ENCODE measurements at regions not wholly inside any gene's neighbourhood (a gene's known extent, or its start where the extent isn't known, plus 50 kb on each side); places are given as distances from the start of the nearest gene placed in this dataset.
A peak's percentile ranks its signal among the peaks of the same experiment; 100 is the strongest.

- DNase-seq, result no peak
- Mint-ChIP-seq H3K4me3 (no peak overlapping the region), H3K4me1 (no peaks in the 10 kb centered on the region)
Observed at GRCh38 chr6:16918586-16918985, 157.3 kb upstream of the ATXN1 start.

DNA sequence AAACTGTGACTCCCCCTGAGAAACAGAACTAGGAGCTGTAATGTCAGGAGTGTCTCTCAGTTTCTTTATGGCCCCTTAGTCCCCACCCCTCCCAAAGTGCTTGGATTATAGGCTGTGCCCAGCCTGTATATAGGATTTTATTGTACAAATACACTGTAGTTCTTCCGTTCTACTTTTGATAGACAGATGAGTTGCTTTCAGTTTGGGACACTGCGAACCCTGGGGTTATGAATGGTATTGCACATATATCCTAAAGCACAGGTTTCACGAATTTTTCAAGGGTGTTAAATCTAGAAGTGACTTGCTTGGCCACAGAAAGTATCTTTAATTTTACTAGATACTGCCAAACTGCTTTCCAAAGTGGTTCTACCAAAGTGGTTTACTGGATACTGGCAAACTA is 152.9 kb upstream of the ATXN1 start:
- Mint-ChIP-seq H3K4me1 (peaks cover 7 to 22% of the 10 kb centered on the region in 2 donors), H3K27ac (no peak overlapping the region), H3K27me3 (ENCODE audit: low read depth in 3 of 3) (peaks cover 3 to 9% (median 8%) of the 10 kb centered on the region in 3 donors), H3K4me3 (no peak overlapping the region), H3K9me3 (peaks cover 2 to 22% (median 13%) of the 10 kb centered on the region in 6 donors), H3K36me3 (peaks cover 0 to 11% (median 3%) of the 10 kb centered on the region in 3 donors)
- DNase-seq, result no peak

More at GRCh38 chr6:16918586-16918985, 157.3 kb upstream of the ATXN1 start:
- Mint-ChIP-seq H3K9me3 (peaks cover 0 to 11% (median 4%) of the 10 kb centered on the region in 6 donors), H3K36me3 (peaks cover 0 to 1% (median under 1%) of the 10 kb centered on the region in 3 donors), H3K27me3 (ENCODE audit: low read depth in 3 of 3) (peaks cover 0 to 9% (median 9%) of the 10 kb centered on the region in 3 donors), H3K27ac (no peak overlapping the region)

DNA sequence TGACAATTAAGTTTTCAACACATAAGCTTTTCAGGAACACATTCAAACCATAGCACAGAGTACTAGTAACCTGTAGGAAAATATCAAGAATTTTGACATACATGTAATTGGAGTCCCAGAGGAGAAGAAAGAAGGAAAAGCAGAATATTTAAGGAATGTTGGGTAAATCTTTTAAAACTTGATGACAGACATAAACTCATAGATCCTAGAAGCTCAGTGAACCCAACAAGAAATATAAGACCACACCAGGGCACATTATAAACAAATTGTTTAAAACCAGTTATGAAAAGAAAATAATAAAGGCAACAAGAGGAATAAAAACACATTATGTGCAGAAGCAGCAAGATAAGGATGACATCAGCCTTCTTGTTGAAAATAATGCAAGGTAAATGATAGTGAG is 151.5 kb upstream of the ATXN1 start:
- peaks cover 7 to 22% of the 10 kb centered on the region in 2 donors for H3K4me1 Mint-ChIP-seq
- H3K9me3 Mint-ChIP-seq, result peaks cover 2 to 22% (median 13%) of the 10 kb centered on the region in 6 donors
- peaks cover 4 to 9% (median 8%) of the 10 kb centered on the region in 3 donors for H3K27me3 Mint-ChIP-seq (ENCODE audit: low read depth in 3 of 3)
- H3K36me3 Mint-ChIP-seq, result peaks cover 0 to 11% (median 3%) of the 10 kb centered on the region in 3 donors
- DNase-seq, result no peak
- H3K27ac Mint-ChIP-seq, result no peak overlapping the region
- H3K4me3 Mint-ChIP-seq, result no peak overlapping the region

GRCh38 chr6:16911088-16911487 is 149.8 kb upstream of the ATXN1 start:
- Mint-ChIP-seq H3K36me3 (peaks cover 0 to 11% (median 3%) of the 10 kb centered on the region in 3 donors), H3K9me3 (peaks cover 2 to 22% (median 13%) of the 10 kb centered on the region in 6 donors), H3K27ac (no peak overlapping the region), H3K4me1 (peaks cover 7 to 22% of the 10 kb centered on the region in 2 donors), H3K27me3 (ENCODE audit: low read depth in 3 of 3) (peaks cover 4 to 8% (median 8%) of the 10 kb centered on the region in 3 donors), H3K4me3 (no peak overlapping the region)
- no peak for DNase-seq

DNA sequence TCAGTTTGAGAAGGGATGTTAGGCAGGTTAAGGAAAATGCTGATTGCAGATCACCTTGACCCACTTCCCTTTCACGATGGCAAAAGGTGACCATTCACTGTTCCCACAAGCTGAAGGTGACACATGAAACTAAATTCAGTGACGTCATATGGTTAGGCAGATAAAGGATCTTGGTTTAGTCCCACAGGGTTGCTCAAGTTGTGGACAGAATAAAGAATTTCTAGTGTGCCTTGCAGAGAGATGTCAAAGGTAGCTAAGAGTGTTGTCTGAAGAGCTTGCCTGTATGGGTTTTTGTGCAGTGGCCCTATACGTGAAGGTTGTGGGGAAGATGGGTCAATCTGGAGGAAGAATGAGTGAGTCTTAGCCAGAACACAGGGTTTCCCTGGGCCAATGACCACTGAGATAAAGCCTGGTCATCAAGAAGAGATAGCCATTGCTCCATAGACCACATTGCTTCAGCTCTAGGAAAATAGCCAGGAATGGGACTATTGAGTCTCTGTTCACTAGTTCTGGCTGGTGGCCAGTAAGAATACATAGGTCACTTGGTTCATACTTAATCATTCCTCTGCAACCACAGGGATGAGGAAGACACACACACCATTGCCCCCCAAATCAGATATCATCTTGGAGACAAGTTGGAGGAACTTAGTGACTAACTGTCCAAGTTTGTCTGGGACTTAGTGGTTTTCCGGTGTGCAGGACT is 148.5 kb upstream of the ATXN1 start:
- peaks cover 7 to 22% of the 10 kb centered on the region in 2 donors for H3K4me1 Mint-ChIP-seq

GRCh38 chr6:16907991-16908390 is 146.7 kb upstream of the ATXN1 start:
- peaks cover 8 to 18% (median 10%) of the 10 kb centered on the region in 3 donors for H3K27me3 Mint-ChIP-seq (ENCODE audit: low read depth in 3 of 3)
- peak overlapping the region in 1 of 6 donors; percentile 34 for H3K27ac Mint-ChIP-seq
- H3K9me3 Mint-ChIP-seq, result peaks cover 0 to 7% (median 5%) of the 10 kb centered on the region in 6 donors
- H3K36me3 Mint-ChIP-seq, result peaks cover 0 to 4% (median 0%) of the 10 kb centered on the region in 3 donors
- DNase-seq, result no peak
- peaks cover 7 to 22% of the 10 kb centered on the region in 2 donors for H3K4me1 Mint-ChIP-seq
- no peak overlapping the region for H3K4me3 Mint-ChIP-seq

More for the DNA sequence above, 148.5 kb upstream of the ATXN1 start:
- Mint-ChIP-seq H3K27ac (no peak overlapping the region), H3K36me3 (peaks cover 0 to 11% (median 3%) of the 10 kb centered on the region in 3 donors), H3K9me3 (peaks cover 2 to 21% (median 11%) of the 10 kb centered on the region in 6 donors), H3K4me3 (no peak overlapping the region), H3K27me3 (ENCODE audit: low read depth in 3 of 3) (peaks cover 7 to 11% (median 8%) of the 10 kb centered on the region in 3 donors)
- DNase-seq, result peak in 2 of 3 donors; percentile 5 to 33

- H3K9me3 Mint-ChIP-seq, result peaks cover 0 to 2% (median 0%) of the 10 kb centered on the region in 6 donors
- no peak for DNase-seq
- peaks cover 5 to 27% (median 9%) of the 10 kb centered on the region in 3 donors for H3K27me3 Mint-ChIP-seq (ENCODE audit: low read depth in 3 of 3)
- H3K4me1 Mint-ChIP-seq, result peaks cover 0 to 5% of the 10 kb centered on the region in 2 donors
- no peaks in the 10 kb centered on the region for H3K36me3 Mint-ChIP-seq
- no peak overlapping the region for H3K4me3 Mint-ChIP-seq
- no peak overlapping the region for H3K27ac Mint-ChIP-seq
Observed at GRCh38 chr6:16904957-16905356, 143.7 kb upstream of the ATXN1 start.

DNA sequence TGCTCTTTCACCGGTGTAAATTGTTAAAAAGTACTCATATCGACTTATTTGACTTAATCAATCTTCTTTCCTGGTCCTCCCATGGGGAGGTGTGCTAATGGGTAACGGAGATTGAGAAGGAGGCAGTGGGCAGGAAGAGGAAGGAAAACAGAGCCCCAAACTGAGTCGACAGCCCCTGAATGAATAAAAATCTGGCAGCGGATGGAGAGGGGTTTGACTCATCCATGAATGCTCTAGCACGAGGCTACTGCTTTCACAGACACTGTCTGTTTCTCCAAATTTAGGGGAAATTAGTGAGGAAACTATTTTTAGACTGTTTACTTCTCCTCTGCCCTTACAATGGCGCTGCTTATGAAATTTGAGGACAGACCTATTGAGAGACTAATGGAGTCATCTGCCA is 142.2 kb upstream of the ATXN1 start:
- Mint-ChIP-seq H3K27ac (no peak overlapping the region), H3K27me3 (ENCODE audit: low read depth in 3 of 3) (peaks cover 1 to 22% (median 9%) of the 10 kb centered on the region in 3 donors), H3K4me3 (no peak overlapping the region), H3K9me3 (peaks cover 0 to 2% (median 0%) of the 10 kb centered on the region in 6 donors), H3K4me1 (no peaks in the 10 kb centered on the region), H3K36me3 (no peaks in the 10 kb centered on the region)
- no peak for DNase-seq

GRCh38 chr6:16902502-16902901 is 141.2 kb upstream of the ATXN1 start:
- Mint-ChIP-seq H3K27ac (no peak overlapping the region), H3K9me3 (peaks cover 0 to 2% (median 0%) of the 10 kb centered on the region in 6 donors), H3K27me3 (ENCODE audit: low read depth in 3 of 3) (peaks cover 3 to 22% (median 7%) of the 10 kb centered on the region in 3 donors), H3K4me3 (no peak overlapping the region), H3K4me1 (no peaks in the 10 kb centered on the region), H3K36me3 (no peaks in the 10 kb centered on the region)
- DNase-seq, result no peak

GRCh38 chr6:16901782-16902181 is 140.5 kb upstream of the ATXN1 start:
- Mint-ChIP-seq H3K36me3 (no peaks in the 10 kb centered on the region), H3K4me3 (no peak overlapping the region), H3K9me3 (peaks cover 0 to 2% (median 0%) of the 10 kb centered on the region in 6 donors), H3K27me3 (ENCODE audit: low read depth in 3 of 3) (peaks cover 6 to 23% (median 7%) of the 10 kb centered on the region in 3 donors), H3K27ac (no peak overlapping the region), H3K4me1 (no peaks in the 10 kb centered on the region)
- DNase-seq, result no peak

GRCh38 chr6:16901306-16901705 is 140.0 kb upstream of the ATXN1 start:
- Mint-ChIP-seq H3K4me3 (no peak overlapping the region), H3K27ac (no peak overlapping the region), H3K9me3 (peaks cover 0 to 1% (median 0%) of the 10 kb centered on the region in 6 donors), H3K4me1 (no peaks in the 10 kb centered on the region), H3K36me3 (no peaks in the 10 kb centered on the region), H3K27me3 (ENCODE audit: low read depth in 3 of 3) (peaks cover 6 to 21% (median 7%) of the 10 kb centered on the region in 3 donors)
- no peak for DNase-seq

- H3K4me1 Mint-ChIP-seq, result no peaks in the 10 kb centered on the region
- DNase-seq, result no peak
- no peaks in the 10 kb centered on the region for H3K36me3 Mint-ChIP-seq
- peaks cover 9 to 16% (median 14%) of the 10 kb centered on the region in 3 donors for H3K27me3 Mint-ChIP-seq (ENCODE audit: low read depth in 3 of 3)
- peaks cover 0 to 5% (median under 1%) of the 10 kb centered on the region in 6 donors for H3K9me3 Mint-ChIP-seq
- no peak overlapping the region for H3K4me3 Mint-ChIP-seq
- H3K27ac Mint-ChIP-seq, result no peak overlapping the region
Observed at GRCh38 chr6:16898640-16899396, 137.6 kb upstream of the ATXN1 start.

GRCh38 chr6:16897669-16898068 is 136.4 kb upstream of the ATXN1 start:
- Mint-ChIP-seq H3K9me3 (peaks cover 0 to 5% (median under 1%) of the 10 kb centered on the region in 6 donors), H3K4me1 (no peaks in the 10 kb centered on the region), H3K36me3 (no peaks in the 10 kb centered on the region), H3K4me3 (no peak overlapping the region), H3K27me3 (ENCODE audit: low read depth in 3 of 3) (peaks cover 9 to 14% (median 11%) of the 10 kb centered on the region in 3 donors), H3K27ac (no peak overlapping the region)
- no peak for DNase-seq

DNA sequence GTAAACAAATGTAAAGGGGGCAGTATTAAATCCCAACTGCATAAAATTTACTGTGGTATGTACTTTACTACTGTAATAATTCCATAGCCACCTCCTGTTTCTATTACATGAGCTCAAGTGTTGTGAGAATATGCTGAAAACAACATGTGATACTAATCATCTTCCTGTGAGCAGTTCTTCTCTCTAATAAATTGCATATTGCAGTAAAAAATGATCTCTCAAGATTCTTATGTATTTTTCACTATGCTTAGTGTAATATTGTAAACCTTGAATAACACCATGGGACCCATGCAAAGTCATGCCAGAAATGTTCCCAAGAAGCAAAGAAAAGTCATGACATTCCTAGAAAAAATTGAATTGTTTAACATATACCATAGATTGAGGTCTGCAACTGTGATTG is 133.0 kb upstream of the ATXN1 start:
- Mint-ChIP-seq H3K4me1 (no peaks in the 10 kb centered on the region), H3K4me3 (no peak overlapping the region), H3K27me3 (ENCODE audit: low read depth in 3 of 3) (peaks cover 4 to 14% (median 9%) of the 10 kb centered on the region in 3 donors), H3K27ac (no peak overlapping the region), H3K9me3 (peaks cover 0 to 5% (median under 1%) of the 10 kb centered on the region in 6 donors), H3K36me3 (no peaks in the 10 kb centered on the region)
- DNase-seq, result no peak

Data from immature natural killer cell (primary cell).